ENCODE measurements at regions not wholly inside any gene's neighbourhood (a gene's known extent, or its start where the extent isn't known, plus 50 kb on each side); places are given as distances from the start of the nearest gene placed in this dataset.

DNA sequence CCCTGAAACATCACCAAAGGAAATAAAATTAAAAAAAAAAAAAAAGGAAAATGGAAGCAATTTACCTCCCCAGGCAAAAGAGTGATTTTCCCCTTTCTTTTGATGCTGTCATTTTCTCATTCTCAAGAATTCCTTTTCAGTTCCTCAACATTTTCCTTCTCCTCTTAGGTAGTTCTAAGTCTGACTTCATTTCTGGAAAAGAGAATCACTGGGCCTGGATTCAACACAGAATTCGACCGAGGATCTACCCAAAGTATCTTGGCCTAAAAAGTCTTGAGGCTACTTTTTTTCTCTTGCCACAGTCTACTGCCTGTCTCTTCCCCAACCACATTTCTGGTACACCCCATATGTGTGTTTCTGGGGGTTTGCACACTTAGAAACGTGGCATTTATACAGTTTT lies 717.8 kb upstream of the TBX3 start:
- Histone ChIP-seq H3K9me3 (no peaks in the 10 kb centered on the region), H3K4me3 (ENCODE audit: control insufficient read depth in 1 of 2, extremely low read depth in 1 of 2, low read length in 1 of 2) (no peak overlapping the region), H3K27ac (ENCODE audit: low read length) (no peak overlapping the region), H3K36me3 (ENCODE audit: control insufficient read depth in 2 of 2, extremely low read depth in 1 of 2, insufficient read depth in 1 of 2, low read length in 1 of 2) (no peaks in the 10 kb centered on the region), H3K27me3 (replicated peaks in 1 of 2; ENCODE audit: control insufficient read depth in 2 of 2, extremely low read depth in 1 of 2, insufficient read depth in 2 of 2, low read length in 1 of 2) (no peaks in the 10 kb centered on the region), H3K4me1 (ENCODE audit: control insufficient read depth in 1 of 2, extremely low read depth in 1 of 2, insufficient read depth in 2 of 2, low read length in 2 of 2) (no peaks in the 10 kb centered on the region)
- Mint-ChIP-seq H3K9me3 (peaks cover 10 to 19% (median 13%) of the 10 kb centered on the region in 3 donors), H3K27me3 (no peaks in the 10 kb centered on the region), H3K27ac (no peak overlapping the region), H3K4me3 (no peak overlapping the region), H3K4me1 (no peaks in the 10 kb centered on the region), H3K36me3 (no peaks in the 10 kb centered on the region)
- ChIA-PET CTCF (no interaction called here), POLR2A (no interaction called here)
- ATAC-seq (replicated peaks in 1 of 4), result no peak
- DNase-seq, result no peak
- no CpG with 5 or more reads among the region's 3 CpGs for WGBS (ENCODE audit: insufficient coverage)

- Histone ChIP-seq H3K4me3 (ENCODE audit: control insufficient read depth in 1 of 2, extremely low read depth in 1 of 2, low read length in 1 of 2) (no peak overlapping the region), H3K27ac (ENCODE audit: low read length) (no peak overlapping the region), H3K9me3 (no peaks in the 10 kb centered on the region), H3K4me1 (ENCODE audit: control insufficient read depth in 1 of 2, extremely low read depth in 1 of 2, insufficient read depth in 2 of 2, low read length in 2 of 2) (no peaks in the 10 kb centered on the region), H3K27me3 (replicated peaks in 1 of 2; ENCODE audit: control insufficient read depth in 2 of 2, extremely low read depth in 1 of 2, insufficient read depth in 2 of 2, low read length in 1 of 2) (no peaks in the 10 kb centered on the region), H3K36me3 (ENCODE audit: control insufficient read depth in 2 of 2, extremely low read depth in 1 of 2, insufficient read depth in 1 of 2, low read length in 1 of 2) (no peaks in the 10 kb centered on the region)
- Mint-ChIP-seq H3K4me1 (no peaks in the 10 kb centered on the region), H3K27ac (no peak overlapping the region), H3K36me3 (no peaks in the 10 kb centered on the region), H3K4me3 (no peak overlapping the region), H3K9me3 (peaks cover 10 to 21% (median 19%) of the 10 kb centered on the region in 3 donors), H3K27me3 (no peaks in the 10 kb centered on the region)
- POLR2A ChIA-PET, result no interaction called here
- CTCF ChIA-PET, result no interaction called here
- WGBS (ENCODE audit: insufficient coverage), result 73% methylated on average over 2 of the region's 4 CpGs
- no peak for DNase-seq
- ATAC-seq (replicated peaks in 1 of 4), result no peak
Measured at GRCh38 chr12:115400011-115400410, 716.0 kb upstream of the TBX3 start.

DNA sequence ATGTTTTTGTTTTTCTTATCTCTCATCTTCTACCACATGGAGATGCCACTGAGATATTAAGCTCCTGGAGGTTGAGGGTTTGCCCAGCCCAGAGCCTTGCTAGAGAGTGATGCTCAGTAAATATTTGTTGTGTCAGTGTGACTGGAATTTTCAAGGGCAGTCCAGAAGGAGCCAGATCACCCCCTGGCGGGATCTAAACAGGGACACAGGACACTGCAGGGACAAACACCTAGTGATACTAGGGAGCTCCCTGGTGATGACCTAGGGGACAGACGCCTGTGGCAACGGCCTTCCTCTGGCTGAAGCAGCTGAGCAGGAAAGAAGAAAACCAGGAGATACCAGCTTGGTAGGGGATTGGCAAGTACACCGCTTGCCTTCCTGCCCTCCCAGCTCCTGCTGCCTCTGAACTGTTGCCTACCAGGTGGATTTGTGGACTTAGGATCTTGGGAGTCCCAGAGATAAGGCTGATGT lies 714.4 kb upstream of the TBX3 start:
- no peaks in the 10 kb centered on the region for H3K27me3 Mint-ChIP-seq
- no peaks in the 10 kb centered on the region for H3K9me3 ChIP-seq
- H3K27me3 ChIP-seq (replicated peaks in 1 of 2; ENCODE audit: control insufficient read depth in 2 of 2, extremely low read depth in 1 of 2, insufficient read depth in 2 of 2, low read length in 1 of 2), result no peaks in the 10 kb centered on the region
- no peaks in the 10 kb centered on the region for H3K36me3 Mint-ChIP-seq
- H3K4me3 ChIP-seq (ENCODE audit: control insufficient read depth in 1 of 2, extremely low read depth in 1 of 2, low read length in 1 of 2), result no peak overlapping the region
- DNase-seq (no peak), ATAC-seq (replicated peaks in 1 of 4) (no peak)
- H3K4me1 Mint-ChIP-seq, result no peaks in the 10 kb centered on the region
- H3K36me3 ChIP-seq (ENCODE audit: control insufficient read depth in 2 of 2, extremely low read depth in 1 of 2, insufficient read depth in 1 of 2, low read length in 1 of 2), result no peaks in the 10 kb centered on the region
- no peak overlapping the region for H3K27ac ChIP-seq (ENCODE audit: low read length)
- POLR2A ChIA-PET, result no interaction called here
- no peaks in the 10 kb centered on the region for H3K4me1 ChIP-seq (ENCODE audit: control insufficient read depth in 1 of 2, extremely low read depth in 1 of 2, insufficient read depth in 2 of 2, low read length in 2 of 2)
- H3K9me3 Mint-ChIP-seq, result peaks cover 9 to 20% (median 17%) of the 10 kb centered on the region in 3 donors
- H3K27ac Mint-ChIP-seq, result no peak overlapping the region
- WGBS (ENCODE audit: insufficient coverage), result 87% methylated on average over 3 of the region's 4 CpGs
- CTCF ChIA-PET, result no interaction called here
- H3K4me3 Mint-ChIP-seq, result no peak overlapping the region

- CTCF ChIA-PET, result no interaction called here
- H3K4me3 ChIP-seq (ENCODE audit: control insufficient read depth in 1 of 2, extremely low read depth in 1 of 2, low read length in 1 of 2), result no peak overlapping the region
- no peaks in the 10 kb centered on the region for H3K27me3 ChIP-seq (replicated peaks in 1 of 2; ENCODE audit: control insufficient read depth in 2 of 2, extremely low read depth in 1 of 2, insufficient read depth in 2 of 2, low read length in 1 of 2)
- H3K27ac ChIP-seq (ENCODE audit: low read length), result no peak overlapping the region
- H3K36me3 Mint-ChIP-seq, result no peaks in the 10 kb centered on the region
- DNase-seq (no peak), ATAC-seq (replicated peaks in 1 of 4) (no peak)
- H3K27ac Mint-ChIP-seq, result no peak overlapping the region
- no peaks in the 10 kb centered on the region for H3K36me3 ChIP-seq (ENCODE audit: control insufficient read depth in 2 of 2, extremely low read depth in 1 of 2, insufficient read depth in 1 of 2, low read length in 1 of 2)
- no peak overlapping the region for H3K4me3 Mint-ChIP-seq
- no peaks in the 10 kb centered on the region for H3K4me1 ChIP-seq (ENCODE audit: control insufficient read depth in 1 of 2, extremely low read depth in 1 of 2, insufficient read depth in 2 of 2, low read length in 2 of 2)
- H3K9me3 ChIP-seq, result no peaks in the 10 kb centered on the region
- no peaks in the 10 kb centered on the region for H3K4me1 Mint-ChIP-seq
- no peaks in the 10 kb centered on the region for H3K27me3 Mint-ChIP-seq
- POLR2A ChIA-PET, result no interaction called here
- H3K9me3 Mint-ChIP-seq, result peaks cover 5 to 20% (median 19%) of the 10 kb centered on the region in 3 donors
Measured at GRCh38 chr12:115396567-115396966, 712.6 kb upstream of the TBX3 start.

- no peaks in the 10 kb centered on the region for H3K27me3 Mint-ChIP-seq
- no peaks in the 10 kb centered on the region for H3K4me1 ChIP-seq (ENCODE audit: control insufficient read depth in 1 of 2, extremely low read depth in 1 of 2, insufficient read depth in 2 of 2, low read length in 2 of 2)
- no CpG with 5 or more reads among the region's 5 CpGs for WGBS (ENCODE audit: insufficient coverage)
- no peaks in the 10 kb centered on the region for H3K36me3 Mint-ChIP-seq
- H3K9me3 ChIP-seq, result no peaks in the 10 kb centered on the region
- H3K4me3 Mint-ChIP-seq, result no peak overlapping the region
- H3K36me3 ChIP-seq (ENCODE audit: control insufficient read depth in 2 of 2, extremely low read depth in 1 of 2, insufficient read depth in 1 of 2, low read length in 1 of 2), result no peaks in the 10 kb centered on the region
- no peak overlapping the region for H3K27ac ChIP-seq (ENCODE audit: low read length)
- H3K4me3 ChIP-seq (ENCODE audit: control insufficient read depth in 1 of 2, extremely low read depth in 1 of 2, low read length in 1 of 2), result no peak overlapping the region
- no peaks in the 10 kb centered on the region for H3K27me3 ChIP-seq (replicated peaks in 1 of 2; ENCODE audit: control insufficient read depth in 2 of 2, extremely low read depth in 1 of 2, insufficient read depth in 2 of 2, low read length in 1 of 2)
- H3K27ac Mint-ChIP-seq, result no peak overlapping the region
- peaks cover 10 to 27% (median 21%) of the 10 kb centered on the region in 3 donors for H3K9me3 Mint-ChIP-seq
- DNase-seq (no peak), ATAC-seq (replicated peaks in 1 of 4) (no peak)
- no peaks in the 10 kb centered on the region for H3K4me1 Mint-ChIP-seq
- POLR2A ChIA-PET, result no interaction called here
- CTCF ChIA-PET, result interaction anchor here in 1 of 2 donors (0.6 kb wide), 1 partner anchor 14 kb away, joined by 3 read pairs; no protein-coding TSS in a partner anchor
Measured at GRCh38 chr12:115394496-115395220, 710.7 kb upstream of the TBX3 start.

GRCh38 chr12:115388139-115388538 lies 704.2 kb upstream of the TBX3 start:
- Histone ChIP-seq H3K4me1 (ENCODE audit: control insufficient read depth in 1 of 2, extremely low read depth in 1 of 2, insufficient read depth in 2 of 2, low read length in 2 of 2) (no peaks in the 10 kb centered on the region), H3K27me3 (replicated peaks in 1 of 2; ENCODE audit: control insufficient read depth in 2 of 2, extremely low read depth in 1 of 2, insufficient read depth in 2 of 2, low read length in 1 of 2) (no peaks in the 10 kb centered on the region), H3K27ac (ENCODE audit: low read length) (no peak overlapping the region), H3K36me3 (ENCODE audit: control insufficient read depth in 2 of 2, extremely low read depth in 1 of 2, insufficient read depth in 1 of 2, low read length in 1 of 2) (no peaks in the 10 kb centered on the region), H3K4me3 (ENCODE audit: control insufficient read depth in 1 of 2, extremely low read depth in 1 of 2, low read length in 1 of 2) (no peak overlapping the region), H3K9me3 (no peaks in the 10 kb centered on the region)
- Mint-ChIP-seq H3K4me3 (no peak overlapping the region), H3K27ac (no peak overlapping the region), H3K36me3 (no peaks in the 10 kb centered on the region), H3K4me1 (no peaks in the 10 kb centered on the region), H3K27me3 (peaks cover 0 to 5% of the 10 kb centered on the region in 2 donors), H3K9me3 (peaks cover 6 to 17% (median 10%) of the 10 kb centered on the region in 3 donors)
- no CpG with 5 or more reads among the region's 6 CpGs for WGBS (ENCODE audit: insufficient coverage)
- ChIA-PET CTCF (no interaction called here), POLR2A (no interaction called here)
- DNase-seq, result no peak
- ATAC-seq (replicated peaks in 1 of 4), result no peak

DNA sequence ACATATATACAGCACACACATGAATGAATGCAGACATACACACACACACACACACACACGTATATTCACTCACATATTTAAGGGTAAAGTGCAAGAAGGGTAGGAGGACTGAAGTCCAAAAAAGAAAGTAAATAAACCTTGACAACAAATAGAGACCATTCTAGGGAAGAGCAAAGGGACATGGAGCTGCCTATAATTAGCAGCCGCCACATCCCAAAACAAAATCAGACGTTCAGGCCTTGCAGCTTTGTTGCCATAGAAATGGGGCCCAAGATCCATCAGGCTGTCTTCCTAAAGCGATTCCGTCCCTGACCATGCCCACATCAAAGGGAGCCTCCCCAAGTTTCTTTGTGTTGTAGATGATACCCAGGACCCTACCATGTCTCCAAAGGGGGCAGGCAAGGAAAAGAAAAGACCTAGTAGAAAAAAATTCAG lies 703.5 kb upstream of the TBX3 start:
- no peak overlapping the region for H3K4me3 Mint-ChIP-seq
- DNase-seq (no peak), ATAC-seq (replicated peaks in 1 of 4) (no peak)
- Histone ChIP-seq H3K27me3 (replicated peaks in 1 of 2; ENCODE audit: control insufficient read depth in 2 of 2, extremely low read depth in 1 of 2, insufficient read depth in 2 of 2, low read length in 1 of 2) (no peaks in the 10 kb centered on the region), H3K4me3 (ENCODE audit: control insufficient read depth in 1 of 2, extremely low read depth in 1 of 2, low read length in 1 of 2) (no peak overlapping the region), H3K9me3 (no peaks in the 10 kb centered on the region), H3K27ac (ENCODE audit: low read length) (no peak overlapping the region), H3K4me1 (ENCODE audit: control insufficient read depth in 1 of 2, extremely low read depth in 1 of 2, insufficient read depth in 2 of 2, low read length in 2 of 2) (no peaks in the 10 kb centered on the region), H3K36me3 (ENCODE audit: control insufficient read depth in 2 of 2, extremely low read depth in 1 of 2, insufficient read depth in 1 of 2, low read length in 1 of 2) (no peaks in the 10 kb centered on the region)
- CTCF ChIA-PET, result no interaction called here
- no CpG with 5 or more reads among the region's 5 CpGs for WGBS (ENCODE audit: insufficient coverage)
- H3K4me1 Mint-ChIP-seq, result no peaks in the 10 kb centered on the region
- no peak overlapping the region for H3K27ac Mint-ChIP-seq
- POLR2A ChIA-PET, result no interaction called here
- no peaks in the 10 kb centered on the region for H3K36me3 Mint-ChIP-seq
- H3K27me3 Mint-ChIP-seq, result peaks cover 0 to 5% of the 10 kb centered on the region in 2 donors
- H3K9me3 Mint-ChIP-seq, result peaks cover 6 to 17% (median 10%) of the 10 kb centered on the region in 3 donors
